PFSK-1 (cell line): ENCODE measurements at regions not wholly inside any gene's neighbourhood (a gene's known extent, or its start where the extent isn't known, plus 50 kb on each side); places are given as distances from the start of the nearest gene placed in this dataset.

Source experiments
- FOXP2 ChIP-seq: optimal IDR thresholded peaks from 2 replicates; pipeline ENCODE3; 2011; ENCODE audit warnings: borderline replicate concordance, control low read depth, inconsistent platforms; ENCODE audit not compliant: insufficient read depth; ENCODE audit errors: extremely low read length, extremely low read depth
- POLR2AphosphoS5 ChIP-seq: IDR thresholded peaks from 2 replicates; pipeline ENCODE4 v1.6.1; 2012; ENCODE audit warnings: low read depth, mild to moderate bottlenecking, control low read depth, low read length, moderate library complexity
- REST ChIP-seq, 2 experiments: IDR thresholded peaks; 2 replicates each; pipeline versions ENCODE4 v1.6.1 to v1.8.0; 2011 to 2012; ENCODE audit warnings: low read depth in 2 of 2, low read length in 2 of 2, control low read depth in 1 of 2, inconsistent platforms in 1 of 2, mild to moderate bottlenecking in 1 of 2, moderate library complexity in 1 of 2; ENCODE audit not compliant: insufficient read depth in 1 of 2
- SIN3A ChIP-seq: IDR thresholded peaks from 2 replicates; pipeline ENCODE4 v1.6.1; 2012; ENCODE audit warnings: mild to moderate bottlenecking, low read length, moderate library complexity, borderline replicate concordance; ENCODE audit not compliant: insufficient read depth
- TAF1 ChIP-seq: IDR thresholded peaks from 2 replicates; pipeline ENCODE4 v1.6.1; 2012; ENCODE audit warnings: low read length, control low read depth, borderline replicate concordance; ENCODE audit not compliant: insufficient read depth

GRCh38 chr4:96459105-96459504 lies 619.2 kb downstream of the PDHA2 start:
- TF ChIP-seq REST (IDR thresholded peaks at IDR 0.05; ENCODE audit: insufficient read depth in 1 of 2, low read depth in 2 of 2, low read length in 2 of 2) (no peak), TAF1 (no peak)

GRCh38 chr4:96465834-96466233 lies 625.9 kb downstream of the PDHA2 start:
- no peak for TF ChIP-seq POLR2AphosphoS5
- TF ChIP-seq REST (IDR thresholded peaks at IDR 0.05; ENCODE audit: insufficient read depth in 1 of 2, low read depth in 2 of 2, low read length in 2 of 2), result no peak
- TF ChIP-seq SIN3A, result no peak
- no peak for TF ChIP-seq TAF1
- TF ChIP-seq FOXP2, result no peak

- no peak for TF ChIP-seq POLR2AphosphoS5
- TF ChIP-seq REST (IDR thresholded peaks at IDR 0.05; ENCODE audit: insufficient read depth in 1 of 2, low read depth in 2 of 2, low read length in 2 of 2), result no peak
- no peak for TF ChIP-seq TAF1
- TF ChIP-seq FOXP2, result no peak
- no peak for TF ChIP-seq SIN3A
Observed at GRCh38 chr4:96471956-96472867, 632.3 kb downstream of the PDHA2 start.

GRCh38 chr4:96473246-96473645 lies 633.4 kb downstream of the PDHA2 start:
- TF ChIP-seq TAF1 (no peak), POLR2AphosphoS5 (no peak), REST (IDR thresholded peaks at IDR 0.05; ENCODE audit: insufficient read depth in 1 of 2, low read depth in 2 of 2, low read length in 2 of 2) (no peak), FOXP2 (no peak), SIN3A (no peak)

GRCh38 chr4:96483308-96484030 lies 643.6 kb downstream of the PDHA2 start:
- TF ChIP-seq FOXP2 (no peak), SIN3A (no peak), REST (IDR thresholded peaks at IDR 0.05; ENCODE audit: insufficient read depth in 1 of 2, low read depth in 2 of 2, low read length in 2 of 2) (no peak), TAF1 (no peak), POLR2AphosphoS5 (no peak)
